C4-2B (cell line): ENCODE measurements at regions not wholly inside any gene's neighbourhood (a gene's known extent, or its start where the extent isn't known, plus 50 kb on each side); places are given as distances from the start of the nearest gene placed in this dataset.

Experiments
- H3K27ac ChIP-seq: fragments of 450-650 bp; 2 replicates; pipeline ENCODE4 v1.5.1; 2017
- ZFX ChIP-seq: fragments of 450-650 bp; IDR thresholded peaks from 2 replicates; pipeline ENCODE4 v1.6.1; 2017
- TF ChIP-seq, protein P1 (sequence below): fragments of 450-650 bp; conservative IDR thresholded peaks from 2 replicates; pipeline ENCODE4 v1.5.1; 2017; ENCODE audit warnings: mild to moderate bottlenecking

DNA sequence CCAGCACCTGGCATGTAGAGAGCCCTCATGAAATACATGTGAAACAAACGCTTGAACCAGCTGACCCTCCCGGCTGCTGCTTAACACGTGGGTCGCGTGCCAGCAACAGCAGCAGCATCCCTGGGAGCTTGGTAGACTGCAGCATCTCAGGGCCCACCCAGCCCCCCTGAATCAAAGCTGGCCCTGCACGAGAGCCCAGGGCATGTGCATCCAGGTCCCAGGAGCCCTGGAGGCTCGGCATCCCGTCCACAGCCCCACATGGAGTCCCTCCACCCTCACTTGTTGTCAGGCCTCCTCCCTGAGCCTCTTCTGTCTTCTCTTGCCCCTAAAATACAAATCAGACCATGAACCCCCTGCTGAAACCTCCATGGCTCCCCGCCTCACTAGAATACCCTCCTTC lies 123.1 kb downstream of the MATN1 start:
- TF ChIP-seq, protein P1, sequence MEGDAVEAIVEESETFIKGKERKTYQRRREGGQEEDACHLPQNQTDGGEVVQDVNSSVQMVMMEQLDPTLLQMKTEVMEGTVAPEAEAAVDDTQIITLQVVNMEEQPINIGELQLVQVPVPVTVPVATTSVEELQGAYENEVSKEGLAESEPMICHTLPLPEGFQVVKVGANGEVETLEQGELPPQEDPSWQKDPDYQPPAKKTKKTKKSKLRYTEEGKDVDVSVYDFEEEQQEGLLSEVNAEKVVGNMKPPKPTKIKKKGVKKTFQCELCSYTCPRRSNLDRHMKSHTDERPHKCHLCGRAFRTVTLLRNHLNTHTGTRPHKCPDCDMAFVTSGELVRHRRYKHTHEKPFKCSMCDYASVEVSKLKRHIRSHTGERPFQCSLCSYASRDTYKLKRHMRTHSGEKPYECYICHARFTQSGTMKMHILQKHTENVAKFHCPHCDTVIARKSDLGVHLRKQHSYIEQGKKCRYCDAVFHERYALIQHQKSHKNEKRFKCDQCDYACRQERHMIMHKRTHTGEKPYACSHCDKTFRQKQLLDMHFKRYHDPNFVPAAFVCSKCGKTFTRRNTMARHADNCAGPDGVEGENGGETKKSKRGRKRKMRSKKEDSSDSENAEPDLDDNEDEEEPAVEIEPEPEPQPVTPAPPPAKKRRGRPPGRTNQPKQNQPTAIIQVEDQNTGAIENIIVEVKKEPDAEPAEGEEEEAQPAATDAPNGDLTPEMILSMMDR = no peak
- no peak for TF ChIP-seq ZFX
- no peak overlapping the region for H3K27ac ChIP-seq

DNA sequence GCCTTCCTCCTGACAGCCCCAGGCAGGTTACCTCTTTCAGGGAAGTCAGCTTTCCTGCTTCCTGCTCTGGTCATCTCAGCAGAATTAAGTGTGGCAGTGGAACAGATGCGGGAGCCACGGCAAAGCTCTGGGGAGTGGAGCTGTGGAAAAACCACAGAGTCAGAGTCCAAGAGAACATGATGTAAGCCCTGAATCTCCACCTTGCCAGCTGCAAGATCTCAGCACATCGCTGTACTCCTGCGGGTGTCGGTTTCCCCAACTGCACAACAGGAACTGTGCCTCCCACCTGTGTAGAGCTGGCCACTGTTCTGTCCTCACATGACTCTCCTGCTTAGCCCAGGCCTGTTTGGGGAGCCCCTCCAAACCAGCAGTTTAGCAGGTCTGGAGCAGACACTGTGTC lies 123.7 kb downstream of the MATN1 start:
- TF ChIP-seq, protein P1 = no peak
- no peak for TF ChIP-seq ZFX
- H3K27ac ChIP-seq = no peak overlapping the region

DNA sequence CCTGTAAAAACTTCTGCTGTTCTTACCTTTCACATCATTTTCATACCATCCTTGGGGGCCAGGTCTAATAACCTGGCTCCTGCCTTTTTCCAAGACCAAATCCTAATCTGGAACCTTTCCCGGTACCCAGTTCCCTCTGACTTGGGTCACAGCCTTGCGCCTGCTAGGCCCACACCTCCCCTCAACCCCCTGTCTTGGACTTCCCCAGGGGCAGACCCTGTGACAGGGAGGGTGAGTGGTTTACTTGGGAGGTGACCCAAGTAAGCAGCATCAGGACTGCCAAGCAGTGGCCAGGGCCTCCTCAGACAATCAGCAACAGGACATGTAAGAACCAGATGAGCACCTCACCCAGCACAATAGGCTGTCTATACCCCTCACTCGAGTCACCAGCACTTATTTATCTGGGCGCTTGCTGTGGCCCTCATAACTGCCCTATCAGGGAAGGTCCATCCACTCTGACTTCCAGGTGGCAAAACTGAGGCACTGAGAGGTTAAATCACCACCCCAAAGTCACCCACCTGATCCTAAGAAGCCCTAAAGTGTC lies 124.7 kb downstream of the MATN1 start:
- TF ChIP-seq ZFX = no peak
- TF ChIP-seq, protein P1 = no peak
- no peak overlapping the region for H3K27ac ChIP-seq

DNA sequence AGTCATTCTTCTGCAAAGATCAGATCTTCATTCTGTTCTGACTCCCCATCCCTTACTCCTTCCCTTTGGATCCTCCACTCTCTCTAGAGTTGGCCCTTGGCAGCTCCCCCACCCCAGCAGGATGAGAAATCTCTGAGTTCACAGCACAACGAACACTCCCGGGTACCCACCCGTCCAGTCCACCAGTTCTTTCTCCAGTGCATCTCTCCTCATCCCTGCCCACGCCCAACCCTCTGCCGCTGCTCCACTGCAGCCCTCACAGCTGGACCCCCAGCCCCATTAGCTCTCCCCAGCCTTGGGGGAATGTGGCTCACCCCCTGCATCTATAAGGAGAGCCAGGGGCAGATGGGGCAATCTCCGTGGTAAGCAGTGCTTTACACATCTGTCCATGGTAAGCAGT lies 125.7 kb downstream of the MATN1 start:
- no peak overlapping the region for H3K27ac ChIP-seq
- no peak for TF ChIP-seq ZFX
- TF ChIP-seq, protein P1 = no peak

DNA sequence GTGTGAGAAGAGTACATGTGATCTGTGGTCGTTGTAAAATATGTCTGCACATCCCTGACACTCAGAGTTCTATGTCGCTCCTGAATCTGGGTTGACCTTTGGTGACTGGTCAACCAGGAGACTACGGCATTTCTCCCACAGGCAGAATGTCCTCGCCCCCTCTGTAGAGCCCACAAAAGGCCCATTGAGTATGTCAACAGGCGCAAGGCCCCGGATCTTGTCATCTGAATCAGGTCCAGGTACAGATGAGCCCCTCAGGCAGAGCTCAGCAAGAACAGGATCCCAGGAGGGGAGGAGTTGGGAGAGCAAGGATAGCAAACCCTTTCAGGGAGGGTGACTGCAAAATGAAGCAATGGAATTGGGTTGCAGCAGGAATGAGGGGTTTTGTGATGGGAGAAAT lies 126.5 kb downstream of the MATN1 start:
- H3K27ac ChIP-seq = no peak overlapping the region
- TF ChIP-seq, protein P1 = no peak
- TF ChIP-seq ZFX = no peak

DNA sequence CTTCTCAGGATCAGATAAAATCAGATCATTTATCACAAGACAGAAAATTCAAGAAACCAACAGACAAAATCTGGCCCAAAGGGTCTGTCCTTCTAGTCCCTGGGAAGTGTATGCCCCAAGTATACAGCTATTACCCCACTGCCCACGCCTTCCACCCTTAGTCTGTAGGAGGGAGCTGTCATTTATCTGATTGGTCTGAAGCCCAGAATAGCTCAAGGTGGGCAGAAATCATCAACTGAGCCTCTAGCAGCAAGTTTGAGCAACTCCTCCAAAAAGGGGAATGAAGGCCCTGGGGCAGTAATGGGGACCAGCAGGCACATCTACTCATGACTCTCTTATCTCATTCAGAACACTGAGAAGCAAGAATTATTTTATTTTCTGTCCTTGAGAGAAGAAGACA lies 126.9 kb downstream of the MATN1 start:
- TF ChIP-seq, protein P1 = no peak
- TF ChIP-seq ZFX = no peak

DNA sequence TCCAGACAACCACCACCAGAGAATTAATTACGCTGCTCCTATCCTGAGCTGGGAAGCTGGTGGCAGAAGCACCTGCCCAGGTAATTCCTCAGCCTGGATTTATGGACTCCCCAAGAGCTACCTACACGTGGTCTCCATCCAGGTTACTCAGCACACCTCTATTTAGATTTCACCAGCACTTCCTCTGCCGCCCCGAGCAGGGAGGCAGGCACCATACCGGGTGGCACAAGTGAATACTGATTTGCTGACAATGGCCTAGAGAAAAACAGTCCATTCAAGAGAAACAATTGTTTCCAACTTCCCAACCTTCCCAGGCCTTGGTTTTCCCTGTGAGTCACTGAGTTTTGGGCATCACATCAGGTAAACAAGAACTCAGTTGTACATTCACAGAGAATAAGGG lies 134.3 kb downstream of the MATN1 start:
- no peak for TF ChIP-seq ZFX
- TF ChIP-seq, protein P1 = no peak
- H3K27ac ChIP-seq = no peak overlapping the region

More for the DNA sequence above, 126.9 kb downstream of the MATN1 start:
- H3K27ac ChIP-seq = no peak overlapping the region
